Activated naive CD4-positive, alpha-beta T cell treated with anti-CD3 and anti-CD28 coated beads, Interleukin-2, amount 10 ng/mL, durations not matched to agents 7 days and 5 days (primary cell): ENCODE measurements at regions not wholly inside any gene's neighbourhood (a gene's known extent, or its start where the extent isn't known, plus 50 kb on each side); places are given as distances from the start of the nearest gene placed in this dataset.
"Not testable (repeated sequence)": the region's sequence is repeated elsewhere in the genome, so short reads cannot be mapped to it uniquely, and the experiment has no call there.

ENCODE experiments used
- CTCF ChIA-PET: fragments of 350-600 bp; sonication (Branson Sonifier 250); formaldehyde crosslinking; loops from one replicate; lab custom pipeline; 2021; ENCODE audit warnings: antibody characterized with exemption; lab: Charles Lee
- DNase-seq: peaks from one replicate; pipeline ENCODE4 v3.0.0-alpha.2; 2020
- H3K27ac Mint-ChIP-seq: one replicate; pipeline ENCODE4 v1.8.0; 2021; ENCODE audit warnings: mild to moderate bottlenecking, moderate library complexity, mixed read lengths
- H3K27me3 Mint-ChIP-seq: one replicate; pipeline ENCODE4 v1.8.0; 2021; ENCODE audit warnings: mild to moderate bottlenecking, mixed read lengths
- H3K36me3 Mint-ChIP-seq: one replicate; pipeline ENCODE4 v1.8.0; 2021; ENCODE audit warnings: mixed read lengths
- H3K4me1 Mint-ChIP-seq: one replicate; pipeline ENCODE4 v1.8.0; 2021; ENCODE audit warnings: mixed read lengths
- H3K4me3 Mint-ChIP-seq: one replicate; pipeline ENCODE4 v1.8.0; 2021; ENCODE audit warnings: mild to moderate bottlenecking, moderate library complexity, mixed read lengths
- H3K9me3 Mint-ChIP-seq: one replicate; pipeline ENCODE4 v1.8.0; 2021; ENCODE audit warnings: mixed read lengths

GRCh38 chr2:224127871-224128501, 88.9 kb upstream of the SERPINE2 start:
- DNase-seq, result no peak
- no peaks in the 10 kb centered on the region for H3K36me3 Mint-ChIP-seq
- H3K27ac Mint-ChIP-seq, result no peak overlapping the region
- no peaks in the 10 kb centered on the region for H3K4me1 Mint-ChIP-seq
- no peak overlapping the region for H3K4me3 Mint-ChIP-seq
- no peaks in the 10 kb centered on the region for H3K9me3 Mint-ChIP-seq
- CTCF ChIA-PET, result no interaction called here
- peaks cover 6% of the 10 kb centered on the region for H3K27me3 Mint-ChIP-seq

- Mint-ChIP-seq H3K27me3 (peaks cover 6% of the 10 kb centered on the region), H3K4me1 (no peaks in the 10 kb centered on the region), H3K36me3 (no peaks in the 10 kb centered on the region), H3K27ac (no peak overlapping the region), H3K4me3 (no peak overlapping the region), H3K9me3 (no peaks in the 10 kb centered on the region)
- CTCF ChIA-PET, result no interaction called here
- no peak for DNase-seq
These were observed 87.4 kb upstream of the SERPINE2 start for GRCh38 chr2:224126440-224126839.

- H3K4me3 Mint-ChIP-seq, result no peak overlapping the region
- H3K4me1 Mint-ChIP-seq, result no peaks in the 10 kb centered on the region
- CTCF ChIA-PET, result no interaction called here
- no peak for DNase-seq
- H3K27me3 Mint-ChIP-seq, result peaks cover 6% of the 10 kb centered on the region
- H3K9me3 Mint-ChIP-seq, result no peaks in the 10 kb centered on the region
- H3K36me3 Mint-ChIP-seq, result no peaks in the 10 kb centered on the region
- H3K27ac Mint-ChIP-seq, result no peak overlapping the region
These were observed 86.9 kb upstream of the SERPINE2 start for GRCh38 chr2:224126003-224126402.

GRCh38 chr2:224122542-224122941, 83.5 kb upstream of the SERPINE2 start:
- Mint-ChIP-seq H3K27ac (no peak overlapping the region), H3K9me3 (no peaks in the 10 kb centered on the region), H3K4me3 (no peak overlapping the region), H3K4me1 (no peaks in the 10 kb centered on the region), H3K27me3 (peaks cover 6% of the 10 kb centered on the region), H3K36me3 (no peaks in the 10 kb centered on the region)
- no peak for DNase-seq
- CTCF ChIA-PET, result interaction anchor here (0.7 kb wide), 1 partner anchor 198 kb away, joined by 3 read pairs; no protein-coding TSS in a partner anchor

- H3K9me3 Mint-ChIP-seq, result no peaks in the 10 kb centered on the region
- no peak overlapping the region for H3K27ac Mint-ChIP-seq
- H3K4me1 Mint-ChIP-seq, result no peaks in the 10 kb centered on the region
- CTCF ChIA-PET, result no interaction called here
- H3K36me3 Mint-ChIP-seq, result no peaks in the 10 kb centered on the region
- H3K27me3 Mint-ChIP-seq, result peaks cover 9% of the 10 kb centered on the region
- no peak for DNase-seq
- no peak overlapping the region for H3K4me3 Mint-ChIP-seq
These were observed 82.5 kb upstream of the SERPINE2 start for GRCh38 chr2:224121406-224122067.

- Mint-ChIP-seq H3K36me3 (no peaks in the 10 kb centered on the region), H3K4me1 (no peaks in the 10 kb centered on the region), H3K27me3 (peaks cover 5% of the 10 kb centered on the region), H3K27ac (no peak overlapping the region), H3K4me3 (no peak overlapping the region), H3K9me3 (no peaks in the 10 kb centered on the region)
- DNase-seq, result no peak
- CTCF ChIA-PET, result no interaction called here
These were observed 81.9 kb upstream of the SERPINE2 start for GRCh38 chr2:224120986-224121385.

- CTCF ChIA-PET, DNase-seq, H3K36me3 Mint-ChIP-seq, H3K27me3 Mint-ChIP-seq, H3K4me1 Mint-ChIP-seq, H3K27ac Mint-ChIP-seq, H3K4me3 Mint-ChIP-seq, H3K9me3 Mint-ChIP-seq: not testable (repeated sequence)
These were observed 80.8 kb upstream of the SERPINE2 start for GRCh38 chr2:224119846-224120245.

GRCh38 chr2:224114428-224114827, 75.3 kb upstream of the SERPINE2 start:
- Mint-ChIP-seq H3K4me1 (no peaks in the 10 kb centered on the region), H3K27ac (no peak overlapping the region), H3K9me3 (no peaks in the 10 kb centered on the region), H3K36me3 (no peaks in the 10 kb centered on the region), H3K27me3 (peaks cover 24% of the 10 kb centered on the region), H3K4me3 (no peak overlapping the region)
- no peak for DNase-seq
- CTCF ChIA-PET, result no interaction called here

GRCh38 chr2:224113930-224114329, 74.8 kb upstream of the SERPINE2 start:
- H3K4me1 Mint-ChIP-seq, H3K27ac Mint-ChIP-seq, CTCF ChIA-PET, H3K36me3 Mint-ChIP-seq, DNase-seq, H3K9me3 Mint-ChIP-seq, H3K4me3 Mint-ChIP-seq: not testable (repeated sequence)
- peaks cover 24% of the 10 kb centered on the region for H3K27me3 Mint-ChIP-seq

- H3K27ac Mint-ChIP-seq, result no peak overlapping the region
- H3K4me3 Mint-ChIP-seq, result no peak overlapping the region
- no peaks in the 10 kb centered on the region for H3K36me3 Mint-ChIP-seq
- no peaks in the 10 kb centered on the region for H3K4me1 Mint-ChIP-seq
- H3K9me3 Mint-ChIP-seq, result no peaks in the 10 kb centered on the region
- CTCF ChIA-PET, result no interaction called here
- DNase-seq, result no peak
- H3K27me3 Mint-ChIP-seq, result peaks cover 19% of the 10 kb centered on the region
These were observed 72.5 kb upstream of the SERPINE2 start for GRCh38 chr2:224111576-224111975.

- Mint-ChIP-seq H3K36me3 (no peaks in the 10 kb centered on the region), H3K27ac (no peak overlapping the region), H3K4me1 (no peaks in the 10 kb centered on the region), H3K27me3 (peaks cover 19% of the 10 kb centered on the region), H3K4me3 (no peak overlapping the region), H3K9me3 (no peaks in the 10 kb centered on the region)
- no peak for DNase-seq
- CTCF ChIA-PET, result interaction anchor here (1.5 kb wide), 1 partner anchor 14 kb away, joined by 3 read pairs; no protein-coding TSS in a partner anchor
These were observed 71.7 kb upstream of the SERPINE2 start for GRCh38 chr2:224110811-224111210.

- CTCF ChIA-PET, result interaction anchor here (1.5 kb wide), 1 partner anchor 15 kb away, joined by 3 read pairs; no protein-coding TSS in a partner anchor
- H3K27ac Mint-ChIP-seq, result no peak overlapping the region
- no peak overlapping the region for H3K4me3 Mint-ChIP-seq
- no peaks in the 10 kb centered on the region for H3K4me1 Mint-ChIP-seq
- H3K9me3 Mint-ChIP-seq, result no peaks in the 10 kb centered on the region
- no peak for DNase-seq
- peaks cover 20% of the 10 kb centered on the region for H3K27me3 Mint-ChIP-seq
- H3K36me3 Mint-ChIP-seq, result no peaks in the 10 kb centered on the region
These were observed 70.7 kb upstream of the SERPINE2 start for GRCh38 chr2:224109751-224110150.

GRCh38 chr2:224106794-224107193, 67.7 kb upstream of the SERPINE2 start:
- CTCF ChIA-PET, result no interaction called here

GRCh38 chr2:224104668-224105386, 65.7 kb upstream of the SERPINE2 start:
- Mint-ChIP-seq H3K9me3 (no peaks in the 10 kb centered on the region), H3K27me3 (peaks cover 13% of the 10 kb centered on the region), H3K27ac (no peak overlapping the region), H3K4me3 (no peak overlapping the region), H3K36me3 (no peaks in the 10 kb centered on the region), H3K4me1 (no peaks in the 10 kb centered on the region)
- DNase-seq, result no peak
- CTCF ChIA-PET, result no interaction called here

More at GRCh38 chr2:224106794-224107193, 67.7 kb upstream of the SERPINE2 start:
- H3K27me3 Mint-ChIP-seq, result peaks cover 20% of the 10 kb centered on the region
- no peak for DNase-seq
- no peak overlapping the region for H3K4me3 Mint-ChIP-seq
- H3K9me3 Mint-ChIP-seq, result no peaks in the 10 kb centered on the region
- H3K36me3 Mint-ChIP-seq, result no peaks in the 10 kb centered on the region
- no peaks in the 10 kb centered on the region for H3K4me1 Mint-ChIP-seq
- H3K27ac Mint-ChIP-seq, result no peak overlapping the region
